Mesodermal cell (in vitro differentiated cells): ENCODE measurements at regions not wholly inside any gene's neighbourhood (a gene's known extent, or its start where the extent isn't known, plus 50 kb on each side); places are given as distances from the start of the nearest gene placed in this dataset.
"Not testable (repeated sequence)": the region's sequence is repeated elsewhere in the genome, so short reads cannot be mapped to it uniquely, and the experiment has no call there.

Source experiments
- H3K27ac ChIP-seq: 2 replicates; pipeline ENCODE4 v1.7.0; 2013; ENCODE audit warnings: mild to moderate bottlenecking, low read depth, low read length, moderate library complexity; ENCODE audit not compliant: severe bottlenecking
- H3K36me3 ChIP-seq: 2 replicates; pipeline ENCODE4 v1.7.1; 2013; ENCODE audit warnings: mild to moderate bottlenecking, low read length, moderate library complexity; ENCODE audit not compliant: control insufficient read depth, insufficient read depth
- H3K4me1 ChIP-seq: one replicate; pipeline ENCODE4 v1.7.1; 2013; ENCODE audit warnings: mild to moderate bottlenecking, low read length; ENCODE audit not compliant: insufficient read depth, control insufficient read depth, poor library complexity, severe bottlenecking
- H3K4me3 ChIP-seq: 2 replicates; pipeline ENCODE4 v1.7.0; 2013; ENCODE audit warnings: low read length, control low read depth, mild to moderate bottlenecking; ENCODE audit not compliant: insufficient read depth, poor library complexity, severe bottlenecking; ENCODE audit errors: extremely low read depth
- H3K9me3 ChIP-seq: 2 replicates; pipeline ENCODE4 v1.7.1; 2013; ENCODE audit warnings: mild to moderate bottlenecking, low read length, moderate library complexity; ENCODE audit not compliant: control insufficient read depth
- WGBS, 2 experiments: methylation state at CpG; one replicate each; pipeline ENCODE4 v1.1.5; 2013; ENCODE audit warnings: missing lambda C conversion rate in 2 of 2; ENCODE audit not compliant: insufficient coverage in 2 of 2; 5-methylcytosine and 5-hydroxymethylcytosine counted together

- Histone ChIP-seq H3K4me1 (no peaks in the 10 kb centered on the region), H3K36me3 (no peaks in the 10 kb centered on the region), H3K27ac (no peak overlapping the region), H3K9me3 (no peaks in the 10 kb centered on the region), H3K4me3 (no peak overlapping the region)
- 75 to 79% methylated on average over 6 of the region's 6 CpGs for WGBS, 2 experiments
Observed at GRCh38 chr10:44576702-44577191, 191.8 kb upstream of the CXCL12 start.

GRCh38 chr10:44577533-44577932 is 192.6 kb upstream of the CXCL12 start:
- Histone ChIP-seq H3K4me1 (no peaks in the 10 kb centered on the region), H3K9me3 (no peaks in the 10 kb centered on the region), H3K27ac (no peak overlapping the region), H3K4me3 (no peak overlapping the region), H3K36me3 (no peaks in the 10 kb centered on the region)
- 92 to 100% methylated on average over 1 to 3 of the region's 3 CpGs for WGBS, 2 experiments

- no peak overlapping the region for H3K4me3 ChIP-seq
- no peaks in the 10 kb centered on the region for H3K4me1 ChIP-seq
- H3K9me3 ChIP-seq = no peaks in the 10 kb centered on the region
- H3K27ac ChIP-seq = no peak overlapping the region
- WGBS, 2 experiments = 17% methylated on average over 1 of the region's 1 CpG; no CpG with 5 or more reads in 1 of the 2 experiments
- H3K36me3 ChIP-seq = no peaks in the 10 kb centered on the region
Observed at GRCh38 chr10:44578271-44578670, 193.4 kb upstream of the CXCL12 start.

- not testable (repeated sequence) for H3K36me3 ChIP-seq
- WGBS, 2 experiments = no CpG with 5 or more reads among the region's 1 CpG
Observed at GRCh38 chr10:44578963-44579362, 194.1 kb upstream of the CXCL12 start.

GRCh38 chr10:44581996-44582395 is 197.1 kb upstream of the CXCL12 start:
- Histone ChIP-seq H3K36me3 (no peaks in the 10 kb centered on the region), H3K27ac (no peak overlapping the region), H3K4me3 (no peak overlapping the region), H3K4me1 (no peaks in the 10 kb centered on the region), H3K9me3 (no peaks in the 10 kb centered on the region)
- WGBS, 2 experiments = 80 to 96% methylated on average over 8 of the region's 8 CpGs

More at GRCh38 chr10:44578963-44579362, 194.1 kb upstream of the CXCL12 start:
- H3K27ac ChIP-seq, H3K4me1 ChIP-seq, H3K4me3 ChIP-seq, H3K9me3 ChIP-seq: not testable (repeated sequence)

GRCh38 chr10:44587488-44588318 is 202.8 kb upstream of the CXCL12 start:
- no peak overlapping the region for H3K27ac ChIP-seq
- H3K4me1 ChIP-seq = no peaks in the 10 kb centered on the region
- WGBS, 2 experiments = 83 to 88% methylated on average over 5 to 9 of the region's 11 CpGs
- H3K36me3 ChIP-seq = no peaks in the 10 kb centered on the region
- no peak overlapping the region for H3K4me3 ChIP-seq
- H3K9me3 ChIP-seq = no peaks in the 10 kb centered on the region

- no peak overlapping the region for H3K4me3 ChIP-seq
- H3K4me1 ChIP-seq = no peaks in the 10 kb centered on the region
- H3K9me3 ChIP-seq = no peaks in the 10 kb centered on the region
- no peak overlapping the region for H3K27ac ChIP-seq
- H3K36me3 ChIP-seq = no peaks in the 10 kb centered on the region
- 91 to 94% methylated on average over 11 to 14 of the region's 17 CpGs for WGBS, 2 experiments
Observed at GRCh38 chr10:44589181-44589943, 204.5 kb upstream of the CXCL12 start.

GRCh38 chr10:44589944-44590449 is 205.1 kb upstream of the CXCL12 start:
- no peaks in the 10 kb centered on the region for H3K4me1 ChIP-seq
- H3K27ac ChIP-seq = no peak overlapping the region
- WGBS, 2 experiments = 87 to 90% methylated on average over 3 to 5 of the region's 5 CpGs
- H3K4me3 ChIP-seq = no peak overlapping the region
- H3K9me3 ChIP-seq = no peaks in the 10 kb centered on the region
- no peaks in the 10 kb centered on the region for H3K36me3 ChIP-seq

GRCh38 chr10:44591911-44592310 is 207.0 kb upstream of the CXCL12 start:
- WGBS, 2 experiments = 83% methylated on average over 1 of the region's 1 CpG; no CpG with 5 or more reads in 1 of the 2 experiments
- H3K4me1 ChIP-seq = no peaks in the 10 kb centered on the region
- no peaks in the 10 kb centered on the region for H3K36me3 ChIP-seq

GRCh38 chr10:44593952-44594351 is 209.1 kb upstream of the CXCL12 start:
- WGBS, 2 experiments = 62 to 78% methylated on average over 5 to 6 of the region's 7 CpGs
- Histone ChIP-seq H3K4me3 (no peak overlapping the region), H3K36me3 (no peaks in the 10 kb centered on the region), H3K9me3 (no peaks in the 10 kb centered on the region), H3K27ac (no peak overlapping the region), H3K4me1 (no peaks in the 10 kb centered on the region)

More at GRCh38 chr10:44591911-44592310, 207.0 kb upstream of the CXCL12 start:
- Histone ChIP-seq H3K9me3 (no peaks in the 10 kb centered on the region), H3K27ac (no peak overlapping the region), H3K4me3 (no peak overlapping the region)
